SU-DHL-6 (cell line): ENCODE measurements at regions not wholly inside any gene's neighbourhood (a gene's known extent, or its start where the extent isn't known, plus 50 kb on each side); places are given as distances from the start of the nearest gene placed in this dataset.

Source experiments
- H2AFZ ChIP-seq: fragments of 200-600 bp; sonication (generic); 2 replicates; pipeline ENCODE4 v1.6.1; 2014; ENCODE audit warnings: low read depth, mild to moderate bottlenecking, moderate library complexity, mixed read lengths, antibody characterized with exemption, low read length; ENCODE audit not compliant: severe bottlenecking
- H3F3A ChIP-seq: fragments of 200-600 bp; shearing (Covaris generic); 2 replicates; pipeline ENCODE4 v1.6.0; 2016; ENCODE audit warnings: antibody characterized with exemption, mild to moderate bottlenecking; ENCODE audit not compliant: insufficient read depth
- H3K27ac ChIP-seq: fragments of 200-600 bp; sonication (generic); 2 replicates; pipeline ENCODE4 v1.5.1; 2016; ENCODE audit warnings: low read depth, mild to moderate bottlenecking, low read length, moderate library complexity, mixed read lengths
- H3K27me3 ChIP-seq: fragments of 200-600 bp; sonication (generic), shearing (Covaris generic); 2 replicates; pipeline ENCODE4 v1.6.0; 2014; ENCODE audit warnings: mild to moderate bottlenecking, low read length
- H3K36me3 ChIP-seq: fragments of 200-600 bp; sonication (generic); 2 replicates; pipeline ENCODE4 v1.6.1; 2014; ENCODE audit warnings: mild to moderate bottlenecking, low read length, mixed read lengths
- H3K4me2 ChIP-seq: fragments of 300-600, 200-600 bp; shearing (Covaris generic), sonication (generic); 2 replicates; pipeline ENCODE4 v1.6.0; 2014; ENCODE audit warnings: low read length, low read depth, mild to moderate bottlenecking; ENCODE audit not compliant: poor library complexity, severe bottlenecking
- H3K4me3 ChIP-seq: fragments of 200-600 bp; sonication (generic); 2 replicates; pipeline ENCODE4 v1.5.1; 2014; ENCODE audit warnings: antibody characterized with exemption, low read length, mild to moderate bottlenecking, mixed read lengths; ENCODE audit not compliant: insufficient read depth, poor library complexity, severe bottlenecking
- H3K79me2 ChIP-seq: fragments of 200-600 bp; sonication (generic); 2 replicates; pipeline ENCODE4 v1.6.1; 2014; ENCODE audit warnings: mild to moderate bottlenecking, low read length, moderate library complexity; ENCODE audit not compliant: insufficient read depth
- H3K9ac ChIP-seq: fragments of 200-600 bp; sonication (generic); 2 replicates; pipeline ENCODE4 v1.7.0; 2014; ENCODE audit warnings: mild to moderate bottlenecking, low read length
- H3K9me2 ChIP-seq: fragments of 200-600 bp; sonication (generic); replicated peaks from 2 replicates; pipeline ENCODE4 v1.6.1; 2014; ENCODE audit warnings: low read length; ENCODE audit not compliant: insufficient read depth
- H3K9me3 ChIP-seq: fragments of 200-600 bp; sonication (generic); 2 replicates; pipeline ENCODE4 v1.6.1; 2014; ENCODE audit warnings: low read length, mixed read lengths; ENCODE audit not compliant: insufficient read depth
- H4K20me1 ChIP-seq: fragments of 200-600 bp; sonication (generic); 2 replicates; pipeline ENCODE4 v1.6.1; 2014; ENCODE audit warnings: low read depth, mild to moderate bottlenecking, antibody characterized with exemption, low read length, moderate library complexity, mixed read lengths
- CTCF ChIP-seq: fragments of 200-600 bp; sonication (generic); IDR thresholded peaks from one replicate; pipeline ENCODE4 v1.5.1; 2017; ENCODE audit warnings: antibody characterized with exemption, mild to moderate bottlenecking, low read length, moderate library complexity; ENCODE audit not compliant: insufficient read depth, poor library complexity, severe bottlenecking
- EZH2phosphoT487 ChIP-seq: fragments of 200-600 bp; sonication (generic), shearing (Covaris generic); conservative IDR thresholded peaks from 2 replicates; pipeline ENCODE4 v1.6.1; 2018; ENCODE audit warnings: mild to moderate bottlenecking, antibody characterized with exemption, low read length, moderate library complexity, mixed read lengths

GRCh38 chr4:4593596-4594284 is 51.9 kb upstream of the STX18 start:
- H4K20me1 ChIP-seq, result no peaks in the 10 kb centered on the region
- H3K36me3 ChIP-seq, result no peaks in the 10 kb centered on the region
- H3K9ac ChIP-seq, result no peak overlapping the region
- no peaks in the 10 kb centered on the region for H3K79me2 ChIP-seq
- TF ChIP-seq CTCF, result no peak
- TF ChIP-seq EZH2phosphoT487, result no peak
- no peaks in the 10 kb centered on the region for H3K9me2 ChIP-seq
- H2AFZ ChIP-seq, result no peak overlapping the region
- H3F3A ChIP-seq, result no peaks in the 10 kb centered on the region
- no peaks in the 10 kb centered on the region for H3K9me3 ChIP-seq
- H3K27me3 ChIP-seq, result no peaks in the 10 kb centered on the region
- no peak overlapping the region for H3K4me3 ChIP-seq
- no peak overlapping the region for H3K27ac ChIP-seq
- H3K4me2 ChIP-seq, result no peak overlapping the region

GRCh38 chr4:4592414-4592813 is 50.6 kb upstream of the STX18 start:
- Histone ChIP-seq H3K79me2 (no peaks in the 10 kb centered on the region), H3K9me3 (no peaks in the 10 kb centered on the region), H3K27ac (no peak overlapping the region), H3K9ac (no peak overlapping the region), H4K20me1 (no peaks in the 10 kb centered on the region), H3K4me3 (no peak overlapping the region), H3K36me3 (no peaks in the 10 kb centered on the region), H3K27me3 (no peaks in the 10 kb centered on the region), H3K9me2 (no peaks in the 10 kb centered on the region), H2AFZ (no peak overlapping the region), H3F3A (no peaks in the 10 kb centered on the region), H3K4me2 (no peak overlapping the region)
- TF ChIP-seq EZH2phosphoT487 (no peak), CTCF (no peak)
